ENCODE measurements at regions not wholly inside any gene's neighbourhood (a gene's known extent, or its start where the extent isn't known, plus 50 kb on each side); places are given as distances from the start of the nearest gene placed in this dataset.

DNA sequence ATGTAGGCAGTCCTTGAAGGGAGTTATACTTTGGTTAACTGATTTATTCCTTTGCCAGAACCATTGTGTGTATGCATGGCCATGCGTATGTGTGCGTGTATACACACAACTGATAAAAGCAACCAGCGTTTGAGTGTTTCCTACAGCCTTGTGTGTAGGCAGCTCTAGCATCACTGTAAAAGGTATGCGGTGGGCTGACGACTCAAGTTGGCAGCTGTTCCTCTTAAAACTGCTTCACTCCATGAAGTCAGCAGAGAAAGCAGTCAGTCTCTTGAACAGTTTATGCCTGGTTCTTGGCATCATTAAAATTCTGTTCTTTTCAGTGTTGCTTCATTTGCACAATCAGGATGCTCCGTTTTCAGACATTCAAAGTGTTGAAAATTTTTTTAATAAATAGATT lies 103.5 kb upstream of the FRMPD4 start:
- Histone ChIP-seq H3K27ac (no peak overlapping the region), H3K4me1 (no peaks in the 10 kb centered on the region), H3K9me3 (no peaks in the 10 kb centered on the region), H3K4me3 (no peak overlapping the region), H3K27me3 (no peaks in the 10 kb centered on the region), H3K36me3 (no peaks in the 10 kb centered on the region)
- DNase-seq (no peak), ATAC-seq (no peak)
- intact Hi-C loops (cut with DNase I; ENCODE audit: low total_unique reads): no loop called here
- no peak for TF ChIP-seq POLR2A (IDR thresholded peaks at IDR 0.05)
- TF ChIP-seq, protein P1, sequence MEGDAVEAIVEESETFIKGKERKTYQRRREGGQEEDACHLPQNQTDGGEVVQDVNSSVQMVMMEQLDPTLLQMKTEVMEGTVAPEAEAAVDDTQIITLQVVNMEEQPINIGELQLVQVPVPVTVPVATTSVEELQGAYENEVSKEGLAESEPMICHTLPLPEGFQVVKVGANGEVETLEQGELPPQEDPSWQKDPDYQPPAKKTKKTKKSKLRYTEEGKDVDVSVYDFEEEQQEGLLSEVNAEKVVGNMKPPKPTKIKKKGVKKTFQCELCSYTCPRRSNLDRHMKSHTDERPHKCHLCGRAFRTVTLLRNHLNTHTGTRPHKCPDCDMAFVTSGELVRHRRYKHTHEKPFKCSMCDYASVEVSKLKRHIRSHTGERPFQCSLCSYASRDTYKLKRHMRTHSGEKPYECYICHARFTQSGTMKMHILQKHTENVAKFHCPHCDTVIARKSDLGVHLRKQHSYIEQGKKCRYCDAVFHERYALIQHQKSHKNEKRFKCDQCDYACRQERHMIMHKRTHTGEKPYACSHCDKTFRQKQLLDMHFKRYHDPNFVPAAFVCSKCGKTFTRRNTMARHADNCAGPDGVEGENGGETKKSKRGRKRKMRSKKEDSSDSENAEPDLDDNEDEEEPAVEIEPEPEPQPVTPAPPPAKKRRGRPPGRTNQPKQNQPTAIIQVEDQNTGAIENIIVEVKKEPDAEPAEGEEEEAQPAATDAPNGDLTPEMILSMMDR (IDR thresholded peaks at IDR 0.05 in 4 of 5, conservative IDR thresholded peaks at IDR 0.05 in 1 of 5): no peak
- in situ Hi-C loops (cut with MboI; ENCODE audit: low sequenced_read_pairs in 4 of 4): no loop called here

GRCh38 chrX:12042615-12043014 lies 95.7 kb upstream of the FRMPD4 start:
- in situ Hi-C loops (cut with MboI; ENCODE audit: low sequenced_read_pairs in 4 of 4): no loop called here
- intact Hi-C loops (cut with DNase I; ENCODE audit: low total_unique reads): no loop called here

GRCh38 chrX:12052109-12052508 lies 86.2 kb upstream of the FRMPD4 start:
- H3K27ac ChIP-seq: no peak overlapping the region
- no peak for DNase-seq
- in situ Hi-C loops (cut with MboI; ENCODE audit: low sequenced_read_pairs in 4 of 4) (no loop called here), intact Hi-C loops (cut with DNase I; ENCODE audit: low total_unique reads) (no loop called here)
- TF ChIP-seq POLR2A (IDR thresholded peaks at IDR 0.05): no peak
- TF ChIP-seq, protein P1 (IDR thresholded peaks at IDR 0.05 in 4 of 5, conservative IDR thresholded peaks at IDR 0.05 in 1 of 5): no peak
- H3K27me3 ChIP-seq: no peaks in the 10 kb centered on the region
- no peak for ATAC-seq
- H3K4me3 ChIP-seq: no peak overlapping the region
- no peaks in the 10 kb centered on the region for H3K36me3 ChIP-seq
- peaks cover 0 to 4% (median 0%) of the 10 kb centered on the region in 3 donors for H3K9me3 ChIP-seq
- no peaks in the 10 kb centered on the region for H3K4me1 ChIP-seq

More at GRCh38 chrX:12042615-12043014, 95.7 kb upstream of the FRMPD4 start:
- TF ChIP-seq POLR2A (IDR thresholded peaks at IDR 0.05): no peak
- TF ChIP-seq, protein P1 (IDR thresholded peaks at IDR 0.05 in 4 of 5, conservative IDR thresholded peaks at IDR 0.05 in 1 of 5): no peak
- Histone ChIP-seq H3K4me3 (no peak overlapping the region), H3K4me1 (no peaks in the 10 kb centered on the region), H3K27ac (no peak overlapping the region), H3K27me3 (no peaks in the 10 kb centered on the region), H3K36me3 (no peaks in the 10 kb centered on the region), H3K9me3 (no peaks in the 10 kb centered on the region)
- ATAC-seq (no peak), DNase-seq (no peak)

GRCh38 chrX:12058087-12058486 lies 80.2 kb upstream of the FRMPD4 start:
- in situ Hi-C loops (cut with MboI; ENCODE audit: low sequenced_read_pairs in 4 of 4): no loop called here
- TF ChIP-seq POLR2A (IDR thresholded peaks at IDR 0.05): no peak
- TF ChIP-seq, protein P1 (IDR thresholded peaks at IDR 0.05 in 4 of 5, conservative IDR thresholded peaks at IDR 0.05 in 1 of 5): no peak

More at GRCh38 chrX:12058087-12058486, 80.2 kb upstream of the FRMPD4 start:
- H3K4me3 ChIP-seq: no peak overlapping the region
- no peaks in the 10 kb centered on the region for H3K4me1 ChIP-seq
- no peaks in the 10 kb centered on the region for H3K9me3 ChIP-seq
- DNase-seq (no peak), ATAC-seq (no peak)
- no peak overlapping the region for H3K27ac ChIP-seq
- intact Hi-C loops (cut with DNase I; ENCODE audit: low total_unique reads): no loop called here
- H3K36me3 ChIP-seq: no peaks in the 10 kb centered on the region
- H3K27me3 ChIP-seq: no peaks in the 10 kb centered on the region

Data from gastrocnemius medialis (tissue), 4 donors.